Breast epithelium (tissue), 3 donors: ENCODE measurements at regions not wholly inside any gene's neighbourhood (a gene's known extent, or its start where the extent isn't known, plus 50 kb on each side); places are given as distances from the start of the nearest gene placed in this dataset.

Experiments used
- CTCF ChIP-seq, 3 donors: fragments of 450-650 bp; IDR thresholded peaks; one replicate each; pipeline ENCODE4 v1.5.1; 2016 to 2017; ENCODE audit warnings: antibody characterized with exemption in 3 of 3, mild to moderate bottlenecking in 3 of 3, moderate library complexity in 3 of 3
- POLR2A ChIP-seq: fragments of 450-650 bp; IDR thresholded peaks from one replicate; pipeline ENCODE4 v1.6.1; 2016; ENCODE audit warnings: antibody characterized with exemption, mild to moderate bottlenecking, moderate library complexity
- POLR2AphosphoS5 ChIP-seq, 3 donors: sonication (generic); formaldehyde crosslinking; IDR thresholded peaks; one replicate each; pipeline ENCODE4 v1.6.1; 2017; ENCODE audit warnings: antibody characterized with exemption in 3 of 3

GRCh38 chr6:94668876-94669275 lies 908.5 kb upstream of the MANEA start:
- TF ChIP-seq POLR2A (no peak), CTCF (IDR thresholded peaks at IDR 0.05) (no peak), POLR2AphosphoS5 (IDR thresholded peaks at IDR 0.05) (no peak)
